ENCODE measurements at regions not wholly inside any gene's neighbourhood (a gene's known extent, or its start where the extent isn't known, plus 50 kb on each side); places are given as distances from the start of the nearest gene placed in this dataset.
A peak's percentile ranks its signal among the peaks of the same experiment; 100 is the strongest.

GRCh38 chr11:34795641-34796040, 120.5 kb downstream of the APIP start:
- Histone ChIP-seq H3K36me3 (ENCODE audit: control insufficient read depth, insufficient read depth, low read length) (no peaks in the 10 kb centered on the region), H3K27me3 (ENCODE audit: control insufficient read depth, insufficient read depth, low read length) (no peaks in the 10 kb centered on the region), H3K4me1 (ENCODE audit: control insufficient read depth, insufficient read depth, low read length) (peaks cover 3% of the 10 kb centered on the region), H3K27ac (ENCODE audit: low read length) (no peak overlapping the region), H3K4me3 (ENCODE audit: low read length) (no peak overlapping the region), H3K9me3 (replicated peaks; ENCODE audit: control insufficient read depth, low read depth, low read length) (no peaks in the 10 kb centered on the region)
- DNase-seq = no peak

- no peaks in the 10 kb centered on the region for H3K27me3 ChIP-seq (ENCODE audit: control insufficient read depth, insufficient read depth, low read length)
- 72% methylated on average over 2 of the region's 3 CpGs for WGBS (ENCODE audit: insufficient coverage)
- H3K9me3 ChIP-seq (replicated peaks; ENCODE audit: control insufficient read depth, low read depth, low read length) = peaks cover 3% of the 10 kb centered on the region
- no peaks in the 10 kb centered on the region for H3K36me3 ChIP-seq (ENCODE audit: control insufficient read depth, insufficient read depth, low read length)
- peaks cover 3% of the 10 kb centered on the region for H3K4me1 ChIP-seq (ENCODE audit: control insufficient read depth, insufficient read depth, low read length)
- H3K4me3 ChIP-seq (ENCODE audit: low read length) = no peak overlapping the region
- DNase-seq = no peak
- H3K27ac ChIP-seq (ENCODE audit: low read length) = no peak overlapping the region
Observed at GRCh38 chr11:34794696-34795095, 121.5 kb downstream of the APIP start.

GRCh38 chr11:34793666-34794065, 122.5 kb downstream of the APIP start:
- peaks cover 3% of the 10 kb centered on the region for H3K4me1 ChIP-seq (ENCODE audit: control insufficient read depth, insufficient read depth, low read length)
- H3K27ac ChIP-seq (ENCODE audit: low read length) = no peak overlapping the region
- H3K27me3 ChIP-seq (ENCODE audit: control insufficient read depth, insufficient read depth, low read length) = no peaks in the 10 kb centered on the region
- H3K4me3 ChIP-seq (ENCODE audit: low read length) = no peak overlapping the region
- DNase-seq = peak; percentile 2
- no peaks in the 10 kb centered on the region for H3K36me3 ChIP-seq (ENCODE audit: control insufficient read depth, insufficient read depth, low read length)
- peaks cover 3% of the 10 kb centered on the region for H3K9me3 ChIP-seq (replicated peaks; ENCODE audit: control insufficient read depth, low read depth, low read length)

- no peaks in the 10 kb centered on the region for H3K36me3 ChIP-seq (ENCODE audit: control insufficient read depth, insufficient read depth, low read length)
Observed at GRCh38 chr11:34792814-34793258, 123.3 kb downstream of the APIP start.

GRCh38 chr11:34791780-34792542, 124.2 kb downstream of the APIP start:
- no peak overlapping the region for H3K4me3 ChIP-seq (ENCODE audit: low read length)
- DNase-seq = no peak
- peaks cover 3% of the 10 kb centered on the region for H3K9me3 ChIP-seq (replicated peaks; ENCODE audit: control insufficient read depth, low read depth, low read length)
- H3K27me3 ChIP-seq (ENCODE audit: control insufficient read depth, insufficient read depth, low read length) = no peaks in the 10 kb centered on the region
- H3K27ac ChIP-seq (ENCODE audit: low read length) = no peak overlapping the region
- peaks cover 3% of the 10 kb centered on the region for H3K4me1 ChIP-seq (ENCODE audit: control insufficient read depth, insufficient read depth, low read length)
- H3K36me3 ChIP-seq (ENCODE audit: control insufficient read depth, insufficient read depth, low read length) = no peaks in the 10 kb centered on the region
- WGBS (ENCODE audit: insufficient coverage) = 88% methylated on average over 1 of the region's 5 CpGs

More at GRCh38 chr11:34792814-34793258, 123.3 kb downstream of the APIP start:
- WGBS (ENCODE audit: insufficient coverage) = 42% methylated on average over 3 of the region's 4 CpGs
- peak; percentile 2 for DNase-seq
- Histone ChIP-seq H3K9me3 (replicated peaks; ENCODE audit: control insufficient read depth, low read depth, low read length) (peaks cover 3% of the 10 kb centered on the region), H3K4me3 (ENCODE audit: low read length) (no peak overlapping the region), H3K27ac (ENCODE audit: low read length) (no peak overlapping the region), H3K4me1 (ENCODE audit: control insufficient read depth, insufficient read depth, low read length) (peaks cover 3% of the 10 kb centered on the region), H3K27me3 (ENCODE audit: control insufficient read depth, insufficient read depth, low read length) (no peaks in the 10 kb centered on the region)

GRCh38 chr11:34790620-34791019, 125.6 kb downstream of the APIP start:
- H3K36me3 ChIP-seq (ENCODE audit: control insufficient read depth, insufficient read depth, low read length) = no peaks in the 10 kb centered on the region
- no peak overlapping the region for H3K4me3 ChIP-seq (ENCODE audit: low read length)
- H3K4me1 ChIP-seq (ENCODE audit: control insufficient read depth, insufficient read depth, low read length) = peaks cover 3% of the 10 kb centered on the region
- H3K27me3 ChIP-seq (ENCODE audit: control insufficient read depth, insufficient read depth, low read length) = no peaks in the 10 kb centered on the region
- no peak for DNase-seq
- no CpG with 5 or more reads among the region's 3 CpGs for WGBS (ENCODE audit: insufficient coverage)
- no peak overlapping the region for H3K27ac ChIP-seq (ENCODE audit: low read length)
- peaks cover 3% of the 10 kb centered on the region for H3K9me3 ChIP-seq (replicated peaks; ENCODE audit: control insufficient read depth, low read depth, low read length)

- Histone ChIP-seq H3K9me3 (replicated peaks; ENCODE audit: control insufficient read depth, low read depth, low read length) (peaks cover 3% of the 10 kb centered on the region), H3K4me1 (ENCODE audit: control insufficient read depth, insufficient read depth, low read length) (peaks cover 3% of the 10 kb centered on the region), H3K27me3 (ENCODE audit: control insufficient read depth, insufficient read depth, low read length) (no peaks in the 10 kb centered on the region), H3K27ac (ENCODE audit: low read length) (no peak overlapping the region), H3K36me3 (ENCODE audit: control insufficient read depth, insufficient read depth, low read length) (no peaks in the 10 kb centered on the region), H3K4me3 (ENCODE audit: low read length) (no peak overlapping the region)
- 53% methylated on average over 3 of the region's 4 CpGs for WGBS (ENCODE audit: insufficient coverage)
- no peak for DNase-seq
Observed at GRCh38 chr11:34789196-34789834, 126.9 kb downstream of the APIP start.

GRCh38 chr11:34788642-34789041, 127.5 kb downstream of the APIP start:
- Histone ChIP-seq H3K4me1 (ENCODE audit: control insufficient read depth, insufficient read depth, low read length) (peaks cover 3% of the 10 kb centered on the region), H3K27ac (ENCODE audit: low read length) (no peak overlapping the region), H3K36me3 (ENCODE audit: control insufficient read depth, insufficient read depth, low read length) (no peaks in the 10 kb centered on the region), H3K4me3 (ENCODE audit: low read length) (no peak overlapping the region), H3K9me3 (replicated peaks; ENCODE audit: control insufficient read depth, low read depth, low read length) (peaks cover 3% of the 10 kb centered on the region), H3K27me3 (ENCODE audit: control insufficient read depth, insufficient read depth, low read length) (no peaks in the 10 kb centered on the region)
- no peak for DNase-seq
- no CpG with 5 or more reads among the region's 2 CpGs for WGBS (ENCODE audit: insufficient coverage)

GRCh38 chr11:34787895-34788294, 128.3 kb downstream of the APIP start:
- H3K9me3 ChIP-seq (replicated peaks; ENCODE audit: control insufficient read depth, low read depth, low read length) = peaks cover 3% of the 10 kb centered on the region
- H3K27me3 ChIP-seq (ENCODE audit: control insufficient read depth, insufficient read depth, low read length) = no peaks in the 10 kb centered on the region
- H3K4me3 ChIP-seq (ENCODE audit: low read length) = no peak overlapping the region
- peaks cover 2% of the 10 kb centered on the region for H3K4me1 ChIP-seq (ENCODE audit: control insufficient read depth, insufficient read depth, low read length)
- no peaks in the 10 kb centered on the region for H3K36me3 ChIP-seq (ENCODE audit: control insufficient read depth, insufficient read depth, low read length)
- DNase-seq = no peak
- no CpG with 5 or more reads among the region's 1 CpG for WGBS (ENCODE audit: insufficient coverage)
- no peak overlapping the region for H3K27ac ChIP-seq (ENCODE audit: low read length)

GRCh38 chr11:34787348-34787747, 128.8 kb downstream of the APIP start:
- no peak for DNase-seq
- Histone ChIP-seq H3K27ac (ENCODE audit: low read length) (no peak overlapping the region), H3K9me3 (replicated peaks; ENCODE audit: control insufficient read depth, low read depth, low read length) (peaks cover 3% of the 10 kb centered on the region), H3K4me1 (ENCODE audit: control insufficient read depth, insufficient read depth, low read length) (no peaks in the 10 kb centered on the region), H3K36me3 (ENCODE audit: control insufficient read depth, insufficient read depth, low read length) (no peaks in the 10 kb centered on the region), H3K27me3 (ENCODE audit: control insufficient read depth, insufficient read depth, low read length) (no peaks in the 10 kb centered on the region), H3K4me3 (ENCODE audit: low read length) (no peak overlapping the region)
- no CpG with 5 or more reads among the region's 1 CpG for WGBS (ENCODE audit: insufficient coverage)
